ENCODE measurements at regions not wholly inside any gene's neighbourhood (a gene's known extent, or its start where the extent isn't known, plus 50 kb on each side); places are given as distances from the start of the nearest gene placed in this dataset.

GRCh38 chr12:42761601-42762350 is 172.2 kb upstream of the PRICKLE1 start:
- DNase-seq (ENCODE audit: low read depth in 1 of 2, low spot score in 1 of 2): no peak
- no peak for TF ChIP-seq CTCF (IDR thresholded peaks at IDR 0.05; ENCODE audit: insufficient read depth, low read length)
- no peak for TF ChIP-seq POLR2AphosphoS5 (IDR thresholded peaks at IDR 0.05; ENCODE audit: low read depth)
- TF ChIP-seq SPI1 (IDR thresholded peaks at IDR 0.05; ENCODE audit: borderline replicate concordance, low read depth): no peak
- TF ChIP-seq GABPA (IDR thresholded peaks at IDR 0.05; ENCODE audit: low read depth): no peak
- TF ChIP-seq REST (IDR thresholded peaks at IDR 0.05; ENCODE audit: insufficient replicate concordance, low read depth): no peak
- no peak overlapping the region for H3K4me3 ChIP-seq (replicated peaks; ENCODE audit: insufficient read depth, low read length)
- H3K27me3 ChIP-seq (ENCODE audit: insufficient read depth, poor library complexity, severe bottlenecking): no peaks in the 10 kb centered on the region
- no peak overlapping the region for H3K27ac ChIP-seq (replicated peaks)

GRCh38 chr12:42761086-42761485 is 171.5 kb upstream of the PRICKLE1 start:
- Histone ChIP-seq H3K27me3 (ENCODE audit: insufficient read depth, poor library complexity, severe bottlenecking) (no peaks in the 10 kb centered on the region), H3K27ac (replicated peaks) (no peak overlapping the region), H3K4me3 (replicated peaks; ENCODE audit: insufficient read depth, low read length) (no peak overlapping the region)
- no peak for DNase-seq (ENCODE audit: low read depth in 1 of 2, low spot score in 1 of 2)
- TF ChIP-seq GABPA (IDR thresholded peaks at IDR 0.05; ENCODE audit: low read depth) (no peak), CTCF (IDR thresholded peaks at IDR 0.05; ENCODE audit: insufficient read depth, low read length) (no peak), POLR2AphosphoS5 (IDR thresholded peaks at IDR 0.05; ENCODE audit: low read depth) (no peak), SPI1 (IDR thresholded peaks at IDR 0.05; ENCODE audit: borderline replicate concordance, low read depth) (no peak), REST (IDR thresholded peaks at IDR 0.05; ENCODE audit: insufficient replicate concordance, low read depth) (no peak)

DNA sequence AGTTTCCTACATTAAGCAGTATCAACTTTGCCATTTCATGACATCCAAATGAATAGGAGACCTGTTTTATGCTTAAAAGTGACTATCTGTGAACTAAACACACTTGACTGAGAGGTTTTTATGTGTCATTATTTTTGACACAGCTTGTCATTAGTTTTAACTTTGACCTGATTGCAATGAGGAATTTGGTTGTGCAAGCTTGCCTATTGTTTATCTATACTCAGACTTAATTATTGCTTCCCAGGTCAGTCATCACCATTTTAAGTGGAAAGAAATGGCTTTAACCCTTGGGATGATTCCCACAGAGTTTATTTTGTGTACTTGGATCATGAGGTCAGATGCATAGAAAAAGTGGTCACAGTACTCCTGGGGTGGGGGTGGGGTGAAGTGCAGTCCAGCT is 171.0 kb upstream of the PRICKLE1 start:
- Histone ChIP-seq H3K4me3 (replicated peaks; ENCODE audit: insufficient read depth, low read length) (no peak overlapping the region), H3K27me3 (ENCODE audit: insufficient read depth, poor library complexity, severe bottlenecking) (no peaks in the 10 kb centered on the region), H3K27ac (replicated peaks) (no peak overlapping the region)
- DNase-seq (ENCODE audit: low read depth in 1 of 2, low spot score in 1 of 2): no peak
- TF ChIP-seq GABPA (IDR thresholded peaks at IDR 0.05; ENCODE audit: low read depth) (no peak), SPI1 (IDR thresholded peaks at IDR 0.05; ENCODE audit: borderline replicate concordance, low read depth) (no peak), CTCF (IDR thresholded peaks at IDR 0.05; ENCODE audit: insufficient read depth, low read length) (no peak), REST (IDR thresholded peaks at IDR 0.05; ENCODE audit: insufficient replicate concordance, low read depth) (no peak), POLR2AphosphoS5 (IDR thresholded peaks at IDR 0.05; ENCODE audit: low read depth) (no peak)

Measured in HL-60 (cell line).